ENCODE measurements at regions not wholly inside any gene's neighbourhood (a gene's known extent, or its start where the extent isn't known, plus 50 kb on each side); places are given as distances from the start of the nearest gene placed in this dataset.

- TF ChIP-seq ATF3 (IDR thresholded peaks at IDR 0.05; ENCODE audit: insufficient read depth, low read depth, low read length): no peak
- TF ChIP-seq CTCF (IDR thresholded peaks at IDR 0.05; ENCODE audit: control extremely low read depth in 1 of 3, insufficient read depth in 1 of 3, low read depth in 1 of 3, low read length in 3 of 3): no peak
- no peak for TF ChIP-seq PHF8 (conservative IDR thresholded peaks at IDR 0.05; ENCODE audit: low read depth, low read length)
- no peak for TF ChIP-seq SUZ12 (IDR thresholded peaks at IDR 0.05; ENCODE audit: low read length)
- TF ChIP-seq TBP (IDR thresholded peaks at IDR 0.05; ENCODE audit: low read depth, low read length): no peak
- no peak for TF ChIP-seq CBX8 (IDR thresholded peaks at IDR 0.05; ENCODE audit: borderline replicate concordance, low read depth, low read length)
- no peak for TF ChIP-seq GTF2F1 (IDR thresholded peaks at IDR 0.05; ENCODE audit: borderline replicate concordance, low read depth, low read length)
- TF ChIP-seq POU5F1 (IDR thresholded peaks at IDR 0.05; ENCODE audit: low read depth, low read length): no peak
These were observed 75.3 kb downstream of the ANKRD60 start (continued) for GRCh38 chr20:58153121-58153520.

Measured in H1 (cell line).